ENCODE measurements at regions not wholly inside any gene's neighbourhood (a gene's known extent, or its start where the extent isn't known, plus 50 kb on each side); places are given as distances from the start of the nearest gene placed in this dataset.

DNA sequence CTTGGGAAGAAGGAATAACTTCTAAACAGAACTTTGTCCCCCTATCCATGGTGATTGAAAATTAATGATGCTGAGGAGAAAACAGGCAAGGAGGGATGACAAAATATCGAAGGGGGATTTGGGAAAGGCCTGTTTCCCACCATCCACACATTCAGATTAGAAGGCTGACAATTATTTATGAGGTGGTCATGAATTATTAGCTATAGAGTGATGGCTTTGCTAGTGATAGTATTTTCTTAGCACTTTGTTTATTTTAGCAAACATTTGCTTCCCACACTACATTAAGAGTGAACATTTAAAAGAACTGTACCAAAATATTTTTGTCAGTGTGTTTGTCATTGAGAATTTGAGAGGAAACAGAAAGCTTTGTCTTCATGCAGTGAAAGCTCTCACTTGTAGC, 172.6 kb upstream of the PDZRN3 start:
- H3K4me3 ChIP-seq (ENCODE audit: low read depth, low read length) = no peak overlapping the region
- Mint-ChIP-seq H3K27ac (ENCODE audit: unreplicated experiment) (no peak overlapping the region), H3K4me3 (ENCODE audit: unreplicated experiment) (no peak overlapping the region), H3K9me3 (ENCODE audit: unreplicated experiment) (no peaks in the 10 kb centered on the region), H3K27me3 (ENCODE audit: insufficient read depth, unreplicated experiment) (peaks cover 4% of the 10 kb centered on the region), H3K4me1 (ENCODE audit: low read depth, unreplicated experiment) (no peaks in the 10 kb centered on the region), H3K36me3 (ENCODE audit: insufficient read depth, unreplicated experiment) (no peaks in the 10 kb centered on the region)
- no peak for DNase-seq
- BruUV-seq (replicated peaks) = no TSS peak
- CTCF ChIA-PET = no interaction called here
- no peaks in the 10 kb centered on the region for H3K36me3 ChIP-seq (ENCODE audit: control insufficient read depth, insufficient read depth, low read length)
- H3K4me1 ChIP-seq = no peaks in the 10 kb centered on the region
- TF ChIP-seq, protein P1, sequence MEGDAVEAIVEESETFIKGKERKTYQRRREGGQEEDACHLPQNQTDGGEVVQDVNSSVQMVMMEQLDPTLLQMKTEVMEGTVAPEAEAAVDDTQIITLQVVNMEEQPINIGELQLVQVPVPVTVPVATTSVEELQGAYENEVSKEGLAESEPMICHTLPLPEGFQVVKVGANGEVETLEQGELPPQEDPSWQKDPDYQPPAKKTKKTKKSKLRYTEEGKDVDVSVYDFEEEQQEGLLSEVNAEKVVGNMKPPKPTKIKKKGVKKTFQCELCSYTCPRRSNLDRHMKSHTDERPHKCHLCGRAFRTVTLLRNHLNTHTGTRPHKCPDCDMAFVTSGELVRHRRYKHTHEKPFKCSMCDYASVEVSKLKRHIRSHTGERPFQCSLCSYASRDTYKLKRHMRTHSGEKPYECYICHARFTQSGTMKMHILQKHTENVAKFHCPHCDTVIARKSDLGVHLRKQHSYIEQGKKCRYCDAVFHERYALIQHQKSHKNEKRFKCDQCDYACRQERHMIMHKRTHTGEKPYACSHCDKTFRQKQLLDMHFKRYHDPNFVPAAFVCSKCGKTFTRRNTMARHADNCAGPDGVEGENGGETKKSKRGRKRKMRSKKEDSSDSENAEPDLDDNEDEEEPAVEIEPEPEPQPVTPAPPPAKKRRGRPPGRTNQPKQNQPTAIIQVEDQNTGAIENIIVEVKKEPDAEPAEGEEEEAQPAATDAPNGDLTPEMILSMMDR (IDR thresholded peaks at IDR 0.05; ENCODE audit: insufficient read depth in 1 of 2, low read depth in 1 of 2, low read length in 1 of 2, severe bottlenecking in 1 of 2, unreplicated experiment in 1 of 2) = no peak
- POLR2A ChIA-PET = no interaction called here
- H3K27me3 ChIP-seq (replicated peaks; ENCODE audit: control insufficient read depth, insufficient read depth, low read length) = no peaks in the 10 kb centered on the region
- H3K9me3 ChIP-seq = no peaks in the 10 kb centered on the region
- intact Hi-C loops (cut with micrococcal nuclease; ENCODE audit: unreplicated experiment) = no loop called here

DNA sequence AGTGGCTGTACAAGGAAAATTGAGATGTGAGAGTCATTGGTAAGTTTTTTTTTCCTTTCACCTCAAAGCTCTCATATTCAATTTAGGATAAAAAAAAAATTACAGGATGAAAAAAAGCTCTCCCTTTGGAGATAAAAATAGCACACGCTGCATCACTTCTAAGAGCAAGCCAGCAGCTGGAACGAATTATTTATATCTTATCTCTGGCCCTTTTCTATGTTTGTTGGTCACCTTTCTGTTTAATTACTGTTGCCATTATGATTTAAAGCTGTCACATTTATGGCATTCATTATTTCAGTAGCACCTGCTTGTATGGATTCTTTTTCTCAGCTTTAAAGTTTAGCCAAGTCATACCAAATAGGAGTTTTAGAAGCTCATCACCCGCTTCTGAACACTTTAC, 171.6 kb upstream of the PDZRN3 start:
- no peaks in the 10 kb centered on the region; the same call in 1 of the 2 replicates for H3K4me1 ChIP-seq
- no peaks in the 10 kb centered on the region for H3K36me3 ChIP-seq (ENCODE audit: control insufficient read depth, insufficient read depth, low read length)
- H3K27me3 Mint-ChIP-seq (ENCODE audit: insufficient read depth, unreplicated experiment) = peaks cover 4% of the 10 kb centered on the region
- no peaks in the 10 kb centered on the region for H3K36me3 Mint-ChIP-seq (ENCODE audit: insufficient read depth, unreplicated experiment)
- POLR2A ChIA-PET = no interaction called here
- TF ChIP-seq, protein P1 (IDR thresholded peaks at IDR 0.05; ENCODE audit: insufficient read depth in 1 of 2, low read depth in 1 of 2, low read length in 1 of 2, severe bottlenecking in 1 of 2, unreplicated experiment in 1 of 2) = no peak
- no peaks in the 10 kb centered on the region for H3K27me3 ChIP-seq (replicated peaks; ENCODE audit: control insufficient read depth, insufficient read depth, low read length)
- H3K27ac Mint-ChIP-seq (ENCODE audit: unreplicated experiment) = no peak overlapping the region
- no TSS peak for BruUV-seq (replicated peaks)
- H3K4me3 ChIP-seq (ENCODE audit: low read depth, low read length) = no peak overlapping the region
- no peaks in the 10 kb centered on the region for H3K4me1 Mint-ChIP-seq (ENCODE audit: low read depth, unreplicated experiment)
- H3K9me3 ChIP-seq = no peaks in the 10 kb centered on the region
- no peak for DNase-seq
- H3K9me3 Mint-ChIP-seq (ENCODE audit: unreplicated experiment) = no peaks in the 10 kb centered on the region
- intact Hi-C loops (cut with micrococcal nuclease; ENCODE audit: unreplicated experiment) = no loop called here
- CTCF ChIA-PET = interaction anchor here (0.6 kb wide), 1 partner anchor 36 kb away, joined by 3 read pairs; no protein-coding TSS in a partner anchor
- H3K4me3 Mint-ChIP-seq (ENCODE audit: unreplicated experiment) = no peak overlapping the region

DNA sequence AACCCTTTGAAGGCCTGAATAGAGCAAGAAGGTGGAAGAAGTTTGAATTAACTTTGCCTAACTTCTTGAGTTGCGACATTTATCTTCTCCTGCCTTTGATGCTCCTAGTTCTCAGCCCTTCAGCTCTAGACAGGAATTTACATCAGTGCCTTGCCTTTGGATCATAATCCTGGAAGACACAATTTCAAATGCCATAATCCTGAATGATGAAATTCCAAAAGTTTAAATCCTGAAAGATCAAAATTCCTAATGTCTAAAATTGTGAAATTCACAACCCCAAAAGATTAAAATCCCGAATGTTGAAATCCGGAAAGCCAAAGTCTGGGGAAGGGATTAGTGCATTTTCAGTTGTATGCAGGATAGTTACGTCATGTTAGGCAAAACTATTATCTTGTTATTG, 166.6 kb upstream of the PDZRN3 start:
- no peaks in the 10 kb centered on the region for H3K27me3 ChIP-seq (replicated peaks; ENCODE audit: control insufficient read depth, insufficient read depth, low read length)
- BruUV-seq (replicated peaks) = no TSS peak
- H3K4me3 ChIP-seq (ENCODE audit: low read depth, low read length) = no peak overlapping the region
- no peaks in the 10 kb centered on the region for H3K36me3 ChIP-seq (ENCODE audit: control insufficient read depth, insufficient read depth, low read length)
- POLR2A ChIA-PET = interaction anchor here (0.7 kb wide), 1 partner anchor 9 kb away, joined by 4 read pairs; no protein-coding TSS in a partner anchor
- Mint-ChIP-seq H3K36me3 (ENCODE audit: insufficient read depth, unreplicated experiment) (no peaks in the 10 kb centered on the region), H3K4me3 (ENCODE audit: unreplicated experiment) (no peak overlapping the region), H3K27me3 (ENCODE audit: insufficient read depth, unreplicated experiment) (peaks cover 7% of the 10 kb centered on the region), H3K27ac (ENCODE audit: unreplicated experiment) (no peak overlapping the region), H3K9me3 (ENCODE audit: unreplicated experiment) (no peaks in the 10 kb centered on the region), H3K4me1 (ENCODE audit: low read depth, unreplicated experiment) (peaks cover 6% of the 10 kb centered on the region)
- CTCF ChIA-PET = no interaction called here
- H3K9me3 ChIP-seq = no peaks in the 10 kb centered on the region
- no peak for DNase-seq
- TF ChIP-seq, protein P1 (IDR thresholded peaks at IDR 0.05; ENCODE audit: insufficient read depth in 1 of 2, low read depth in 1 of 2, low read length in 1 of 2, severe bottlenecking in 1 of 2, unreplicated experiment in 1 of 2) = no peak
- no peaks in the 10 kb centered on the region; the same call in 1 of the 2 replicates for H3K4me1 ChIP-seq
- intact Hi-C loops (cut with micrococcal nuclease; ENCODE audit: unreplicated experiment) = no loop called here

All from Caco-2 (cell line).